ENCODE measurements at regions not wholly inside any gene's neighbourhood (a gene's known extent, or its start where the extent isn't known, plus 50 kb on each side); places are given as distances from the start of the nearest gene placed in this dataset.

- H3K27me3 ChIP-seq (ENCODE audit: insufficient read depth, low read depth, severe bottlenecking): peaks cover 69% of the 10 kb centered on the region
Observed at GRCh38 chr14:97350415-97350814, 553.2 kb downstream of the VRK1 start.

GRCh38 chr14:97350894-97351731 lies 553.9 kb downstream of the VRK1 start:
- peaks cover 69% of the 10 kb centered on the region for H3K27me3 ChIP-seq (ENCODE audit: insufficient read depth, low read depth, severe bottlenecking)

More at GRCh38 chr14:97350415-97350814, 553.2 kb downstream of the VRK1 start:
- Histone ChIP-seq H3K9me3 (ENCODE audit: severe bottlenecking) (no peaks in the 10 kb centered on the region), H3K4me3 (ENCODE audit: low read depth, low read length) (no peak overlapping the region), H3K27ac (no peak overlapping the region), H3K36me3 (no peaks in the 10 kb centered on the region)
- TF ChIP-seq CTCF (IDR thresholded peaks at IDR 0.05; ENCODE audit: low read depth, low read length): no peak
- no peak for DNase-seq

GRCh38 chr14:97353102-97353501 lies 555.9 kb downstream of the VRK1 start:
- no peaks in the 10 kb centered on the region for H3K36me3 ChIP-seq
- peaks cover 69% of the 10 kb centered on the region for H3K27me3 ChIP-seq (ENCODE audit: insufficient read depth, low read depth, severe bottlenecking)
- H3K9me3 ChIP-seq (ENCODE audit: severe bottlenecking): no peaks in the 10 kb centered on the region
- no peak overlapping the region for H3K4me3 ChIP-seq (ENCODE audit: low read depth, low read length)
- no peak for TF ChIP-seq CTCF (IDR thresholded peaks at IDR 0.05; ENCODE audit: low read depth, low read length)
- no peak overlapping the region for H3K27ac ChIP-seq
- DNase-seq: no peak

More at GRCh38 chr14:97350894-97351731, 553.9 kb downstream of the VRK1 start:
- no peaks in the 10 kb centered on the region for H3K9me3 ChIP-seq (ENCODE audit: severe bottlenecking)
- no peak overlapping the region for H3K27ac ChIP-seq
- no peaks in the 10 kb centered on the region for H3K36me3 ChIP-seq
- TF ChIP-seq CTCF (IDR thresholded peaks at IDR 0.05; ENCODE audit: low read depth, low read length): no peak
- no peak for DNase-seq
- no peak overlapping the region for H3K4me3 ChIP-seq (ENCODE audit: low read depth, low read length)

- TF ChIP-seq CTCF (IDR thresholded peaks at IDR 0.05; ENCODE audit: low read depth, low read length): no peak
- peaks cover 76% of the 10 kb centered on the region for H3K27me3 ChIP-seq (ENCODE audit: insufficient read depth, low read depth, severe bottlenecking)
- H3K27ac ChIP-seq: no peak overlapping the region
- no peak overlapping the region for H3K4me3 ChIP-seq (ENCODE audit: low read depth, low read length)
- H3K9me3 ChIP-seq (ENCODE audit: severe bottlenecking): no peaks in the 10 kb centered on the region
- H3K36me3 ChIP-seq: no peaks in the 10 kb centered on the region
- DNase-seq: no peak
Observed at GRCh38 chr14:97354119-97354722, 557.0 kb downstream of the VRK1 start.

- no peak overlapping the region for H3K4me3 ChIP-seq (ENCODE audit: low read depth, low read length)
- H3K36me3 ChIP-seq: no peaks in the 10 kb centered on the region
- TF ChIP-seq CTCF (IDR thresholded peaks at IDR 0.05; ENCODE audit: low read depth, low read length): no peak
- H3K27me3 ChIP-seq (ENCODE audit: insufficient read depth, low read depth, severe bottlenecking): peaks cover 69% of the 10 kb centered on the region
- no peaks in the 10 kb centered on the region for H3K9me3 ChIP-seq (ENCODE audit: severe bottlenecking)
- H3K27ac ChIP-seq: no peak overlapping the region
- DNase-seq: no peak
Observed at GRCh38 chr14:97359341-97359740, 562.2 kb downstream of the VRK1 start.
